KMS-11 (cell line): ENCODE measurements at regions not wholly inside any gene's neighbourhood (a gene's known extent, or its start where the extent isn't known, plus 50 kb on each side); places are given as distances from the start of the nearest gene placed in this dataset.
"Not testable (repeated sequence)": the region's sequence is repeated elsewhere in the genome, so short reads cannot be mapped to it uniquely, and the experiment has no call there.

ENCODE experiments used
- H2AFZ ChIP-seq: fragments of 200-600 bp; sonication (generic); 2 replicates; pipeline ENCODE4 v1.6.1; 2016; ENCODE audit warnings: antibody characterized with exemption, mixed run types, low read depth
- H3K27ac ChIP-seq: fragments of 200-600 bp; sonication (generic); 2 replicates; pipeline ENCODE4 v1.6.1; 2016; ENCODE audit warnings: mild to moderate bottlenecking, mixed run types
- H3K27me3 ChIP-seq: fragments of 200-600 bp; sonication (generic); 2 replicates; pipeline ENCODE4 v1.6.1; 2017; ENCODE audit warnings: mild to moderate bottlenecking, low read depth, mixed run types, moderate library complexity; ENCODE audit not compliant: insufficient read depth
- H3K36me3 ChIP-seq: fragments of 200-600 bp; sonication (generic); 2 replicates; pipeline ENCODE4 v1.6.1; 2017; ENCODE audit warnings: mild to moderate bottlenecking, mixed run types; ENCODE audit not compliant: insufficient read depth
- H3K4me1 ChIP-seq: fragments of 200-600 bp; sonication (generic); 2 replicates; pipeline ENCODE4 v1.6.1; 2016; ENCODE audit warnings: mild to moderate bottlenecking, low read depth, mixed run types; ENCODE audit not compliant: poor library complexity, severe bottlenecking
- H3K4me2 ChIP-seq: fragments of 200-600 bp; sonication (generic); 2 replicates; pipeline ENCODE4 v1.7.0; 2016; ENCODE audit warnings: mild to moderate bottlenecking, mixed run types
- H3K4me3 ChIP-seq: fragments of 200-600 bp; sonication (generic); IDR thresholded peaks from 2 replicates; pipeline ENCODE4 v1.6.1; 2017; ENCODE audit warnings: low read depth, low read length, mixed read lengths; ENCODE audit not compliant: insufficient read depth
- H3K79me2 ChIP-seq: fragments of 200-600 bp; sonication (generic); 2 replicates; pipeline ENCODE4 v1.6.1; 2016; ENCODE audit warnings: low read depth, mixed run types; ENCODE audit not compliant: insufficient read depth
- H3K9ac ChIP-seq: fragments of 200-600 bp; sonication (generic); 2 replicates; pipeline ENCODE4 v1.6.1; 2016; ENCODE audit warnings: mild to moderate bottlenecking, mixed run types
- H4K20me1 ChIP-seq: fragments of 200-600 bp; sonication (generic); 2 replicates; pipeline ENCODE4 v1.6.1; 2016; ENCODE audit warnings: mild to moderate bottlenecking, mixed run types; ENCODE audit not compliant: insufficient read depth
- CTCF ChIP-seq: fragments of 200-600 bp; sonication (generic); conservative IDR thresholded peaks from 2 replicates; pipeline ENCODE4 v1.6.1; 2017; ENCODE audit warnings: low read depth, mild to moderate bottlenecking, antibody characterized with exemption, low read length, moderate library complexity, mixed read lengths

GRCh38 chr5:130912088-130912487 lies 253.0 kb downstream of the HINT1 start:
- Histone ChIP-seq H4K20me1 (no peaks in the 10 kb centered on the region), H3K27me3 (no peaks in the 10 kb centered on the region), H3K9ac (no peak overlapping the region), H3K36me3 (no peaks in the 10 kb centered on the region), H2AFZ (no peak overlapping the region), H3K4me2 (no peak overlapping the region), H3K4me3 (no peak overlapping the region), H3K79me2 (no peaks in the 10 kb centered on the region), H3K4me1 (no peaks in the 10 kb centered on the region), H3K27ac (no peak overlapping the region)
- no peak for TF ChIP-seq CTCF

GRCh38 chr5:130908186-130908585 lies 256.9 kb downstream of the HINT1 start:
- Histone ChIP-seq H3K36me3 (no peaks in the 10 kb centered on the region), H3K4me2 (no peak overlapping the region)
- TF ChIP-seq CTCF = no peak

GRCh38 chr5:130897537-130898195 lies 267.4 kb downstream of the HINT1 start:
- not testable (repeated sequence) for H3K4me2 ChIP-seq, H3K4me1 ChIP-seq, H4K20me1 ChIP-seq, H3K9ac ChIP-seq, H3K36me3 ChIP-seq, H3K4me3 ChIP-seq, H3K27ac ChIP-seq, H2AFZ ChIP-seq, H3K79me2 ChIP-seq, H3K27me3 ChIP-seq

More at GRCh38 chr5:130908186-130908585, 256.9 kb downstream of the HINT1 start:
- Histone ChIP-seq H3K4me3 (no peak overlapping the region), H2AFZ (no peak overlapping the region), H3K9ac (no peak overlapping the region), H3K27me3 (no peaks in the 10 kb centered on the region), H3K4me1 (no peaks in the 10 kb centered on the region), H4K20me1 (no peaks in the 10 kb centered on the region), H3K27ac (no peak overlapping the region), H3K79me2 (no peaks in the 10 kb centered on the region)

GRCh38 chr5:130897181-130897536 lies 267.9 kb downstream of the HINT1 start:
- H3K27me3 ChIP-seq, H3K27ac ChIP-seq, H3K4me3 ChIP-seq, H2AFZ ChIP-seq, H3K79me2 ChIP-seq, H3K9ac ChIP-seq, H3K4me1 ChIP-seq, H3K36me3 ChIP-seq, H3K4me2 ChIP-seq, H4K20me1 ChIP-seq: not testable (repeated sequence)

- no peak overlapping the region for H3K4me2 ChIP-seq
- no peak overlapping the region for H3K4me3 ChIP-seq
- H3K79me2 ChIP-seq = no peaks in the 10 kb centered on the region
These were observed 268.4 kb downstream of the HINT1 start for GRCh38 chr5:130896636-130897035.

More at GRCh38 chr5:130896636-130897035, 268.4 kb downstream of the HINT1 start:
- Histone ChIP-seq H4K20me1 (no peaks in the 10 kb centered on the region), H3K27ac (no peak overlapping the region), H3K9ac (no peak overlapping the region), H3K4me1 (no peaks in the 10 kb centered on the region), H2AFZ (no peak overlapping the region), H3K36me3 (no peaks in the 10 kb centered on the region), H3K27me3 (no peaks in the 10 kb centered on the region)
- no peak for TF ChIP-seq CTCF
